MM.1S (cell line): ENCODE measurements at regions not wholly inside any gene's neighbourhood (a gene's known extent, or its start where the extent isn't known, plus 50 kb on each side); places are given as distances from the start of the nearest gene placed in this dataset.

Source experiments
- DNase-seq: peaks from one replicate; pipeline ENCODE4 v3.0.0-alpha.2; 2015
- H2AFZ ChIP-seq: fragments of 300-600 bp; sonication (generic); 2 replicates; pipeline ENCODE4 v1.6.0; 2016; ENCODE audit warnings: antibody characterized with exemption, low read length
- H3F3A ChIP-seq: fragments of 300-600 bp; sonication (generic); 2 replicates; pipeline ENCODE4 v1.6.1; 2016; ENCODE audit warnings: mild to moderate bottlenecking, antibody characterized with exemption, low read length, moderate library complexity, mixed read lengths; ENCODE audit not compliant: insufficient read depth
- H3K27ac ChIP-seq: fragments of 300-600 bp; sonication (generic); 2 replicates; pipeline ENCODE4 v1.5.1; 2016; ENCODE audit warnings: mild to moderate bottlenecking, low read length
- H3K27me3 ChIP-seq: fragments of 300-600 bp; sonication (generic); replicated peaks from 2 replicates; pipeline ENCODE4 v1.6.0; 2016; ENCODE audit warnings: low read length; ENCODE audit not compliant: insufficient read depth
- H3K36me3 ChIP-seq: fragments of 300-600 bp; sonication (generic); replicated peaks from 2 replicates; pipeline ENCODE4 v1.6.1; 2016; ENCODE audit warnings: mild to moderate bottlenecking, low read length, mixed read lengths; ENCODE audit not compliant: insufficient read depth
- H3K4me1 ChIP-seq: fragments of 300-600 bp; sonication (generic); 2 replicates; pipeline ENCODE4 v1.6.1; 2016; ENCODE audit warnings: low read length, mixed read lengths
- H3K4me2 ChIP-seq: fragments of 300-600 bp; sonication (generic); 2 replicates; pipeline ENCODE4 v1.6.0; 2016; ENCODE audit warnings: low read depth, low read length
- H3K4me3 ChIP-seq: fragments of 300-600 bp; sonication (generic); 2 replicates; pipeline ENCODE4 v1.5.1; 2016; ENCODE audit warnings: low read length, mixed read lengths
- H3K79me2 ChIP-seq: fragments of 300-600 bp; sonication (generic); 2 replicates; pipeline ENCODE4 v1.6.1; 2016; ENCODE audit warnings: mixed run types, low read length, mixed read lengths
- H3K9ac ChIP-seq: fragments of 300-600 bp; sonication (generic); 2 replicates; pipeline ENCODE4 v1.6.1; 2016; ENCODE audit warnings: low read length, mixed read lengths
- H3K9me2 ChIP-seq: fragments of 300-600 bp; sonication (generic); replicated peaks from 2 replicates; pipeline ENCODE4 v1.6.1; 2016; ENCODE audit warnings: mild to moderate bottlenecking, low read length, mixed read lengths; ENCODE audit not compliant: insufficient read depth
- H3K9me3 ChIP-seq: fragments of 300-600 bp; sonication (generic); replicated peaks from 2 replicates; pipeline ENCODE4 v1.6.1; 2016; ENCODE audit warnings: mild to moderate bottlenecking, low read length, mixed read lengths; ENCODE audit not compliant: insufficient read depth
- H4K20me1 ChIP-seq: fragments of 300-600 bp; sonication (generic); 2 replicates; pipeline ENCODE4 v1.6.1; 2016; ENCODE audit warnings: mild to moderate bottlenecking, low read length, moderate library complexity, mixed read lengths; ENCODE audit not compliant: insufficient read depth
- CTCF ChIP-seq: fragments of 300-600 bp; sonication (generic); IDR thresholded peaks from 2 replicates; pipeline ENCODE4 v1.5.1; 2016; ENCODE audit warnings: antibody characterized with exemption, low read length, mixed read lengths
- EZH2 ChIP-seq: fragments of 300-600 bp; sonication (generic); optimal IDR thresholded peaks from 2 replicates; pipeline ENCODE3; 2017; ENCODE audit warnings: low read depth, mild to moderate bottlenecking, antibody characterized with exemption, low read length, mixed read lengths
- EZH2phosphoT487 ChIP-seq: fragments of 300-600 bp; sonication (generic); IDR thresholded peaks from 2 replicates; pipeline ENCODE4 v1.6.1; 2018; ENCODE audit warnings: antibody characterized with exemption, low read length

- Histone ChIP-seq H3K9me3 (no peaks in the 10 kb centered on the region), H3K36me3 (no peaks in the 10 kb centered on the region), H3K9ac (no peak overlapping the region), H3K79me2 (no peaks in the 10 kb centered on the region), H3K9me2 (no peaks in the 10 kb centered on the region), H4K20me1 (no peaks in the 10 kb centered on the region), H3K4me2 (no peak overlapping the region), H2AFZ (no peak overlapping the region), H3K4me1 (0 out of 2 replicates have a peak, but pooled peaks cover 3% of the 10 kb centered on the region), H3K27ac (no peak overlapping the region), H3F3A (no peaks in the 10 kb centered on the region), H3K4me3 (no peak overlapping the region), H3K27me3 (no peaks in the 10 kb centered on the region)
- no peak for TF ChIP-seq EZH2
- TF ChIP-seq CTCF: no peak
- no peak for TF ChIP-seq EZH2phosphoT487
- DNase-seq: no peak
These were observed 118.2 kb upstream of the RIPOR2 start for GRCh38 chr6:25053875-25054371.

- Histone ChIP-seq H4K20me1 (no peaks in the 10 kb centered on the region), H3K9me2 (no peaks in the 10 kb centered on the region), H3K36me3 (no peaks in the 10 kb centered on the region), H3K27ac (no peak overlapping the region), H3K79me2 (no peaks in the 10 kb centered on the region), H3K4me3 (no peak overlapping the region), H3K4me1 (0 out of 2 replicates have a peak, but pooled peaks cover 3% of the 10 kb centered on the region), H3F3A (no peaks in the 10 kb centered on the region), H3K9me3 (no peaks in the 10 kb centered on the region), H3K27me3 (no peaks in the 10 kb centered on the region), H2AFZ (no peak overlapping the region), H3K9ac (no peak overlapping the region), H3K4me2 (no peak overlapping the region)
- DNase-seq: no peak
- TF ChIP-seq EZH2phosphoT487: no peak
- no peak for TF ChIP-seq EZH2
- no peak for TF ChIP-seq CTCF
These were observed 118.7 kb upstream of the RIPOR2 start for GRCh38 chr6:25054469-25054868.

- Histone ChIP-seq H3K79me2 (no peaks in the 10 kb centered on the region), H3K27me3 (no peaks in the 10 kb centered on the region), H3K27ac (no peak overlapping the region), H3K9me2 (no peaks in the 10 kb centered on the region), H3K4me1 (0 out of 2 replicates have a peak, but pooled peaks cover 3% of the 10 kb centered on the region), H4K20me1 (no peaks in the 10 kb centered on the region), H3K36me3 (no peaks in the 10 kb centered on the region), H2AFZ (no peak overlapping the region), H3F3A (no peaks in the 10 kb centered on the region), H3K4me2 (no peak overlapping the region), H3K9ac (no peak overlapping the region), H3K9me3 (no peaks in the 10 kb centered on the region), H3K4me3 (no peak overlapping the region)
- TF ChIP-seq CTCF (no peak), EZH2 (no peak), EZH2phosphoT487 (no peak)
- no peak for DNase-seq
These were observed 120.4 kb upstream of the RIPOR2 start for GRCh38 chr6:25056130-25056529.
